ENCODE measurements at regions not wholly inside any gene's neighbourhood (a gene's known extent, or its start where the extent isn't known, plus 50 kb on each side); places are given as distances from the start of the nearest gene placed in this dataset.

GRCh38 chr16:13394488-13394887, 493.1 kb downstream of the SHISA9 start:
- no peak for DNase-seq

GRCh38 chr16:13397126-13397525, 495.7 kb downstream of the SHISA9 start:
- DNase-seq: no peak

- DNase-seq: no peak
Measured at GRCh38 chr16:13401641-13402040, 500.2 kb downstream of the SHISA9 start.

GRCh38 chr16:13402601-13403000, 501.2 kb downstream of the SHISA9 start:
- no peak for DNase-seq

GRCh38 chr16:13403326-13403725, 501.9 kb downstream of the SHISA9 start:
- no peak for DNase-seq

- no peak for DNase-seq
Measured at GRCh38 chr16:13414154-13414553, 505.8 kb upstream of the ERCC4 start.

- no peak for DNase-seq
Measured at GRCh38 chr16:13419589-13419988, 500.4 kb upstream of the ERCC4 start.

- DNase-seq: no peak
Measured at GRCh38 chr16:13421726-13422125, 498.2 kb upstream of the ERCC4 start.

- no peak for DNase-seq
Measured at GRCh38 chr16:13425836-13426235, 494.1 kb upstream of the ERCC4 start.

- no peak for DNase-seq
Measured at GRCh38 chr16:13426269-13426668, 493.7 kb upstream of the ERCC4 start.

- DNase-seq: no peak
Measured at GRCh38 chr16:13426736-13427135, 493.2 kb upstream of the ERCC4 start.

GRCh38 chr16:13427943-13428342, 492.0 kb upstream of the ERCC4 start:
- DNase-seq: no peak

GRCh38 chr16:13429416-13429815, 490.5 kb upstream of the ERCC4 start:
- DNase-seq: no peak

GRCh38 chr16:13435415-13435814, 484.5 kb upstream of the ERCC4 start:
- DNase-seq: no peak

GRCh38 chr16:13435873-13436474, 484.0 kb upstream of the ERCC4 start:
- no peak for DNase-seq

- no peak for DNase-seq
Measured at GRCh38 chr16:13436641-13437412, 483.1 kb upstream of the ERCC4 start.

GRCh38 chr16:13437413-13437795, 482.6 kb upstream of the ERCC4 start:
- no peak for DNase-seq

GRCh38 chr16:13438064-13438463, 481.9 kb upstream of the ERCC4 start:
- no peak for DNase-seq

- DNase-seq: no peak
Measured at GRCh38 chr16:13439766-13440165, 480.2 kb upstream of the ERCC4 start.

GRCh38 chr16:13441675-13442074, 478.3 kb upstream of the ERCC4 start:
- no peak for DNase-seq

- DNase-seq: no peak
Measured at GRCh38 chr16:13448346-13448745, 471.6 kb upstream of the ERCC4 start.

GRCh38 chr16:13453325-13453724, 466.6 kb upstream of the ERCC4 start:
- DNase-seq: no peak

- DNase-seq: no peak
Measured at GRCh38 chr16:13453938-13454553, 465.9 kb upstream of the ERCC4 start.

- DNase-seq: no peak
Measured at GRCh38 chr16:13463619-13464018, 456.3 kb upstream of the ERCC4 start.

All from NCI-H774 (cell line).